Breast epithelium (tissue), 4 donors: ENCODE measurements at regions not wholly inside any gene's neighbourhood (a gene's known extent, or its start where the extent isn't known, plus 50 kb on each side); places are given as distances from the start of the nearest gene placed in this dataset.

ENCODE experiments used
- DNase-seq, 2 donors: peaks; one replicate each; pipeline ENCODE4 v3.0.0-alpha.2; 2019; ENCODE audit warnings: low spot score in 2 of 2
- H3K27ac ChIP-seq, 2 donors: fragments of 200-600 bp; sonication (generic) in 1 of 2; one replicate each; pipeline ENCODE4 v1.5.1; 2016 to 2019; ENCODE audit warnings: mild to moderate bottlenecking in 1 of 2
- H3K27me3 ChIP-seq, 2 donors: fragments of 200-600 bp; sonication (generic) in 1 of 2; one replicate each; pipeline versions ENCODE4 v1.5.1 to v1.6.0; 2017 to 2019; ENCODE audit warnings: control low read depth in 1 of 2, mild to moderate bottlenecking in 1 of 2
- H3K36me3 ChIP-seq: fragments of 200-600 bp; one replicate; pipeline ENCODE4 v1.5.1; 2019
- H3K4me1 ChIP-seq, 2 donors: fragments of 200-600 bp; sonication (generic); one replicate each; pipeline ENCODE4 v1.5.1; 2016 to 2019; ENCODE audit warnings: control low read depth in 1 of 2
- H3K4me3 ChIP-seq, 3 donors: fragments of 200-600 bp; sonication (generic); 1 replicate in 2 of 3; 2 replicates in 1 of 3; pipeline ENCODE4 v1.5.1; 2016 to 2019; ENCODE audit warnings: mild to moderate bottlenecking in 3 of 3, moderate library complexity in 2 of 3
- H3K9me3 ChIP-seq, 2 donors: fragments of 200-600 bp; sonication (generic) in 1 of 2; one replicate each; pipeline ENCODE4 v1.5.1; 2016 to 2019; ENCODE audit warnings: control low read depth in 1 of 2
- POLR2A ChIP-seq: fragments of 450-650 bp; IDR thresholded peaks from one replicate; pipeline ENCODE4 v1.6.1; 2016; ENCODE audit warnings: antibody characterized with exemption, mild to moderate bottlenecking, moderate library complexity
- POLR2AphosphoS5 ChIP-seq, 3 donors: sonication (generic); formaldehyde crosslinking; IDR thresholded peaks; one replicate each; pipeline ENCODE4 v1.6.1; 2017; ENCODE audit warnings: antibody characterized with exemption in 3 of 3
- intact Hi-C: fragments of 100-400 bp; cut with DNase I; formaldehyde crosslinking; loops from one replicate; pipeline ENCODE4 v1.15.1; 2023; ENCODE audit warnings: low total_unique reads
- TF ChIP-seq, protein P1 (sequence below), 3 donors: fragments of 450-650 bp; IDR thresholded peaks; one replicate each; pipeline ENCODE4 v1.5.1; 2016 to 2017; ENCODE audit warnings: antibody characterized with exemption in 3 of 3, mild to moderate bottlenecking in 3 of 3, moderate library complexity in 3 of 3

DNA sequence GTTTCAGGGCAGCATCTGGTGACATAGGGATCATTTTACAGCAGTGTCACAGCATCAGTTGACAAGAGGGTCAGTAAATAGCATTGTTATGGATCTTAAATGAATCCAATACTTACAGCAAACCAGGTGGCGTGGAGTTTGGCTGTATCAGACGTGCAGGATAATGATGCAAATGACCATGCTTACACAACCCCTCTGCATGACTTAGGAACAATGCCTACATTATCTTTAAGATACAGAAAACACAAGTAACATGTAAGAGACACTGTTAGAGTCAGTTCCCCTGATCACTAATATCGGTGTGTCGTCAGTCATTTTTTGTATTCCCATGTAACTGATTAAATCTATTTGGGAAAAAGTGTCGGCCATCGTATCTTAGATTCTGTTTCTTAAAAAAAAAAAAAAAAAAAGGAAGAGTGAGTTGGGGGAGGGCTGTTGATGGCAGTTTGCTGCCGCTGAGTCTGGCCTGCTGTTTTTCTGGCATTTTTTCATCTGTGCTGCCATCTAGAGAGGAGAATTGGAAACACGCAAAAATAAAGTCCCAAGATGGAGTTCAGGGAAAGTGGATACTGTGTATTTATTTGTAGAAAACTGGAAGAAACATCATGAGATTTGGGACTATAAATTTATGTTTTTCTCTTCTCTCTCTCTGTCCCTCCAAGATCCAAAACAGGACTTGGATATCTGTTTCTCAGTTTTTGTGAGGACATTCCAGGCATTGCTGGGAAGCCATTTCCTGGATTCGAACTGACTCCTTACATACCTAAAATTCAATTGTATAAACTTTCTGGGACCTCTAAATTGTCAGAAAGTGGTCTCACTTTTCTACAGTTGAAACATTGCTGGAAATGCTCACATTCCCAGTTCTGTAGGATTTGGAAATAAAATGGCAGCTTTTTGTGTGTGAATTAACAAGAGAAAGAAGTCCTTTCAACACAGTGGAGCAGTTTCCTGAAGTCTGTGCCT, 60.3 kb upstream of the AGPS start:
- no peak overlapping the region for H3K4me3 ChIP-seq
- peak overlapping the region in 1 of 2 donors; percentile 50 for H3K27ac ChIP-seq
- no peaks in the 10 kb centered on the region for H3K9me3 ChIP-seq
- no peaks in the 10 kb centered on the region for H3K27me3 ChIP-seq
- H3K4me1 ChIP-seq: no peaks in the 10 kb centered on the region
- DNase-seq: peak in 1 of 2 donors; percentile 44
- intact Hi-C loops: loop anchor here (5.0 kb wide), 1 partner anchor 170 kb away; no protein-coding TSS in a partner anchor
- TF ChIP-seq, protein P1, sequence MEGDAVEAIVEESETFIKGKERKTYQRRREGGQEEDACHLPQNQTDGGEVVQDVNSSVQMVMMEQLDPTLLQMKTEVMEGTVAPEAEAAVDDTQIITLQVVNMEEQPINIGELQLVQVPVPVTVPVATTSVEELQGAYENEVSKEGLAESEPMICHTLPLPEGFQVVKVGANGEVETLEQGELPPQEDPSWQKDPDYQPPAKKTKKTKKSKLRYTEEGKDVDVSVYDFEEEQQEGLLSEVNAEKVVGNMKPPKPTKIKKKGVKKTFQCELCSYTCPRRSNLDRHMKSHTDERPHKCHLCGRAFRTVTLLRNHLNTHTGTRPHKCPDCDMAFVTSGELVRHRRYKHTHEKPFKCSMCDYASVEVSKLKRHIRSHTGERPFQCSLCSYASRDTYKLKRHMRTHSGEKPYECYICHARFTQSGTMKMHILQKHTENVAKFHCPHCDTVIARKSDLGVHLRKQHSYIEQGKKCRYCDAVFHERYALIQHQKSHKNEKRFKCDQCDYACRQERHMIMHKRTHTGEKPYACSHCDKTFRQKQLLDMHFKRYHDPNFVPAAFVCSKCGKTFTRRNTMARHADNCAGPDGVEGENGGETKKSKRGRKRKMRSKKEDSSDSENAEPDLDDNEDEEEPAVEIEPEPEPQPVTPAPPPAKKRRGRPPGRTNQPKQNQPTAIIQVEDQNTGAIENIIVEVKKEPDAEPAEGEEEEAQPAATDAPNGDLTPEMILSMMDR (IDR thresholded peaks at IDR 0.05): peak; percentile 47 to 71 (median 65)
- no peak for TF ChIP-seq POLR2A
- peak in 1 of 3 donors; percentile 44 for TF ChIP-seq POLR2AphosphoS5 (IDR thresholded peaks at IDR 0.05)
- H3K36me3 ChIP-seq: no peaks in the 10 kb centered on the region

DNA sequence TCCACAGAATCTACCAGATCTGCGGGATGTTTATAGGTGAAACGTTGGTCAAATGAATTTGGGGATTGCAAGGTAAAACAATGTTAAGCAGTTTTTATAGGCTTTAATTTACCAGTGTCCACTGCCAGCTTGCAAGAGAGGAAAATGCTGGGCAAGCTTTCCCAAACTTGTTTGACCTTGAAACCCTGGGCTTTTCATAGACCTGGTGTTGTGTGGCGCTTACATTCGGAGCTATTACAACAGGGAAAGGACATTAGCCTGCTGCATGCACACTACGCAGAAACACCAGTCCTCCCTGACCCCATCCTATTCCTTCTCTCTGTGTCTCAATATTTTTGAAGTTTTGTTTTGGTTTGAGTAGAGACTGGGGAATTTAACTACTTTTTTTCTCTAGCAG, 59.6 kb upstream of the AGPS start:
- H3K27ac ChIP-seq: no peak overlapping the region
- DNase-seq: no peak
- intact Hi-C loops: loop anchor here (5.0 kb wide), 1 partner anchor 171 kb away; no protein-coding TSS in a partner anchor

DNA sequence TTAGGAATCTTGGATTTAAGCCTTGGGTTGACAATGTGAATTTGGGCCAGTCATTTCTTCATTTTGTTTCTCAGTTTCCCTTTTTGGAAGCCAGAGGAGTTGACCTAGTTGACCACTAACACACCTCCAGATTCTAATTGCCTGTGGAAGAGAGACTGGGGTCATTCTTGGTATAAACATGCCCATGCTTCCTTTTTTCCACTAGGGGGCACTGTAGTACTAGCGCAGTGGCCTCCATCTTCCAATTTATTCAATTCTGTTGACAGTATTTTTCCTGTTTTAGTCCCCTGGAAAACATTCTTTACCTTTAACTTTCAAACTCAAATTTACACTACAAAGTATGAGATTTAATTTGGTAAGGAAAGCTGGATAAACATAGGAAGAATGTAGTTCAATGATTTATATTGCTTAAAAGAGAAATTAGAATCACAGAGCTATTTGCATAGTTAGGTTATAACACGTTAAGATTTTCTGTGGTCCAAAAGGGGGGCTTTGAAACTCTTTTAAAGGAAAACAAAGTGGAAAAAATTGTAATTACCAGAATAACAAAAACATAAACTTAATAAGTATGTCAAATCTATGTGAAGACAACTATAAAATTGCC, 57.5 kb upstream of the AGPS start:
- Histone ChIP-seq H3K4me1 (no peaks in the 10 kb centered on the region), H3K36me3 (no peaks in the 10 kb centered on the region), H3K27ac (no peak overlapping the region), H3K9me3 (no peaks in the 10 kb centered on the region), H3K4me3 (no peak overlapping the region), H3K27me3 (no peaks in the 10 kb centered on the region)
- intact Hi-C loops: loop anchor here (5.0 kb wide), 1 partner anchor 173 kb away; no protein-coding TSS in a partner anchor
- DNase-seq: no peak
- TF ChIP-seq POLR2AphosphoS5 (IDR thresholded peaks at IDR 0.05) (no peak), POLR2A (no peak)
- TF ChIP-seq, protein P1 (IDR thresholded peaks at IDR 0.05): peak; percentile 87 to 93 (median 90)

More for the DNA sequence above, 59.6 kb upstream of the AGPS start:
- Histone ChIP-seq H3K4me1 (no peaks in the 10 kb centered on the region), H3K27me3 (no peaks in the 10 kb centered on the region), H3K36me3 (no peaks in the 10 kb centered on the region), H3K4me3 (no peak overlapping the region), H3K9me3 (no peaks in the 10 kb centered on the region)
- no peak for TF ChIP-seq POLR2A
- TF ChIP-seq, protein P1 (IDR thresholded peaks at IDR 0.05): no peak
- TF ChIP-seq POLR2AphosphoS5 (IDR thresholded peaks at IDR 0.05): no peak

DNA sequence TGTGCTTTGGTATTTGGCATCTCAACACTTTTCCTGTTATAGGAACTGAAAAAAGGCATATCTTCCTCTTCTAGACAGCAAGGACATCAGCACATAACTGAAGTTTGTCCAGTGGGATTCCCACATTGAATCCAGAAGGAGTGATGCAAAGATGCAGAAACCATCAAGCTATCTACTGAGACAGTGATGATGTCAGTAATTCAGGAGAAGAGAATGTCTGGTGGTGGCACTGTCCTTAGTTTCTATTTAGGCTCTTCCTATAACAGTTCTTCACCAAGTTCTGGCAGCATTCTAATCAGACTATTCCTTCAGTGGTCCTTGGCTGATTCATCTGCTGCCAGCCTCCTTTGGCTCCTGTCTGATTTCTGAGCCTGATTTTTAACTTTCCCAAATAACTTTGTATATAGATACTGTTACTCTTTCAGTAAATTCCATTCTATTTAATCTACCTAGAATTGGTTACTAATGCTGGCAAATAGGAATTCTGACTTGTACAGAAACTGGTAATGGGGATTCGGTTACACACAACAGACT, 56.6 kb upstream of the AGPS start:
- Histone ChIP-seq H3K36me3 (no peaks in the 10 kb centered on the region), H3K4me1 (no peaks in the 10 kb centered on the region), H3K27ac (no peak overlapping the region), H3K9me3 (no peaks in the 10 kb centered on the region), H3K4me3 (no peak overlapping the region), H3K27me3 (no peaks in the 10 kb centered on the region)
- intact Hi-C loops: no loop called here
- no peak for DNase-seq
- TF ChIP-seq, protein P1 (IDR thresholded peaks at IDR 0.05): no peak
- TF ChIP-seq POLR2A (no peak), POLR2AphosphoS5 (IDR thresholded peaks at IDR 0.05) (no peak)
